Aorta (tissue), 5 donors: ENCODE measurements at regions not wholly inside any gene's neighbourhood (a gene's known extent, or its start where the extent isn't known, plus 50 kb on each side); places are given as distances from the start of the nearest gene placed in this dataset.

ENCODE experiments used
- ATAC-seq: fragments of 200-7000 bp; cut with Tn5 transposase; one replicate; pipeline ENCODE4 v1.9.1; 2022; ENCODE audit warnings: moderate library complexity; ENCODE audit not compliant: low FRiP score
- DNase-seq, 2 donors: peaks; one replicate each; pipeline ENCODE4 v3.0.0-alpha.2; 2020
- H3K27ac ChIP-seq, 2 donors: one replicate each; pipeline ENCODE4 v1.5.1; 2013; ENCODE audit warnings: low read length in 2 of 2, mild to moderate bottlenecking in 2 of 2, moderate library complexity in 2 of 2, control low read depth in 1 of 2, inconsistent platforms in 1 of 2, low read depth in 1 of 2
- H3K27me3 ChIP-seq, 2 donors: one replicate each; pipeline ENCODE4 v1.6.1; 2013; ENCODE audit warnings: control low read depth in 1 of 2, low read length in 1 of 2, mild to moderate bottlenecking in 1 of 2, moderate library complexity in 1 of 2; ENCODE audit not compliant: insufficient read depth in 2 of 2, control insufficient read depth in 1 of 2
- H3K36me3 ChIP-seq, 2 donors: one replicate each; pipeline ENCODE4 v1.6.1; 2013; ENCODE audit warnings: control low read depth in 1 of 2, low read length in 1 of 2, mild to moderate bottlenecking in 1 of 2; ENCODE audit not compliant: insufficient read depth in 2 of 2, control insufficient read depth in 1 of 2
- H3K4me1 ChIP-seq, 2 donors: one replicate each; pipeline ENCODE4 v1.6.1; 2013; ENCODE audit warnings: low read length in 2 of 2, control low read depth in 1 of 2, mild to moderate bottlenecking in 1 of 2, moderate library complexity in 1 of 2; ENCODE audit not compliant: insufficient read depth in 2 of 2, control insufficient read depth in 1 of 2
- H3K4me3 ChIP-seq, 2 donors: one replicate each; pipeline ENCODE4 v1.5.1; 2013; ENCODE audit warnings: low read length in 2 of 2, control low read depth in 1 of 2, mild to moderate bottlenecking in 1 of 2
- H3K9me3 ChIP-seq: one replicate; pipeline ENCODE4 v1.6.1; 2013; ENCODE audit warnings: mild to moderate bottlenecking, low read length; ENCODE audit not compliant: control insufficient read depth
- WGBS, 2 donors: extraction: QIAGEN DNeasy Blood & Tissue Kit; methylation state at CpG; one replicate each; pipeline ENCODE4 v1.1.7; 2013; 5-methylcytosine and 5-hydroxymethylcytosine counted together
- intact Hi-C, 2 donors: fragments of 100-400 bp; cut with DNase I; formaldehyde crosslinking; loops; one replicate each; pipeline versions ENCODE4 v1.14.2 to v1.15.0; 2022
- donor health status: healthy with polysubstance abuse.
- donor health status: Bipolar disorder and iron deficiency.
- donor health status: DM: no; HTN: no; CAD: no.
- donor health status: DM: no; HTN: no; CAD: no.
- donor health status: DM: yes; HTN: yes; CAD: no.

GRCh38 chr11:119537306-119538253 is 114.6 kb upstream of the THY1 start:
- intact Hi-C loops, result no loop called here
- ATAC-seq, result no peak
- peak in 1 of 2 donors; percentile 10 for DNase-seq
- H3K9me3 ChIP-seq, result no peaks in the 10 kb centered on the region
- no peak overlapping the region for H3K27ac ChIP-seq
- no peak overlapping the region for H3K4me3 ChIP-seq
- no peaks in the 10 kb centered on the region for H3K4me1 ChIP-seq
- H3K36me3 ChIP-seq, result no peaks in the 10 kb centered on the region
- 37 to 46% methylated on average over 12 of the region's 12 CpGs for WGBS, 2 donors
- no peaks in the 10 kb centered on the region for H3K27me3 ChIP-seq

- no peaks in the 10 kb centered on the region for H3K27me3 ChIP-seq
- DNase-seq (no peak), ATAC-seq (no peak)
- H3K4me1 ChIP-seq, result no peaks in the 10 kb centered on the region
- WGBS, 2 donors, result 36 to 56% methylated on average over 6 of the region's 6 CpGs
- H3K9me3 ChIP-seq, result no peaks in the 10 kb centered on the region
- H3K4me3 ChIP-seq, result no peak overlapping the region
- H3K27ac ChIP-seq, result no peak overlapping the region
- no peaks in the 10 kb centered on the region for H3K36me3 ChIP-seq
- intact Hi-C loops, result no loop called here
Observed at GRCh38 chr11:119536801-119537200, 113.8 kb upstream of the THY1 start.

- ATAC-seq (peak; percentile 60), DNase-seq (peak; percentile 81 to 92)
- no peaks in the 10 kb centered on the region for H3K9me3 ChIP-seq
- H3K27me3 ChIP-seq, result no peaks in the 10 kb centered on the region
- intact Hi-C loops, result loop anchor here in 1 of 2 donors (2.0 kb wide), 1 partner anchor 53 kb away; no protein-coding TSS in a partner anchor
- H3K36me3 ChIP-seq, result no peaks in the 10 kb centered on the region
- 21 to 24% methylated on average over 13 of the region's 13 CpGs for WGBS, 2 donors
- no peaks in the 10 kb centered on the region for H3K4me1 ChIP-seq
- no peak overlapping the region for H3K27ac ChIP-seq
- H3K4me3 ChIP-seq, result no peak overlapping the region
Observed at GRCh38 chr11:119533921-119534736, 111.2 kb upstream of the THY1 start.

GRCh38 chr11:119533462-119533861 is 110.5 kb upstream of the THY1 start:
- Histone ChIP-seq H3K36me3 (no peaks in the 10 kb centered on the region), H3K4me1 (no peaks in the 10 kb centered on the region), H3K27ac (no peak overlapping the region), H3K27me3 (no peaks in the 10 kb centered on the region), H3K9me3 (no peaks in the 10 kb centered on the region), H3K4me3 (no peak overlapping the region)
- ATAC-seq, result no peak
- intact Hi-C loops, result no loop called here
- 60 to 65% methylated on average over 10 of the region's 10 CpGs for WGBS, 2 donors
- peak in 1 of 2 donors; percentile 53 for DNase-seq

GRCh38 chr11:119532551-119532950 is 109.6 kb upstream of the THY1 start:
- intact Hi-C loops, result no loop called here
- no peaks in the 10 kb centered on the region for H3K4me1 ChIP-seq
- ATAC-seq, result no peak
- H3K27me3 ChIP-seq, result no peaks in the 10 kb centered on the region
- no peaks in the 10 kb centered on the region for H3K36me3 ChIP-seq
- peak in 1 of 2 donors; percentile 33 for DNase-seq
- H3K9me3 ChIP-seq, result no peaks in the 10 kb centered on the region
- H3K4me3 ChIP-seq, result no peak overlapping the region
- WGBS, 2 donors, result 76 to 81% methylated on average over 2 of the region's 2 CpGs
- no peak overlapping the region for H3K27ac ChIP-seq

GRCh38 chr11:119531623-119532022 is 108.7 kb upstream of the THY1 start:
- DNase-seq (peak in 1 of 2 donors; percentile 55), ATAC-seq (no peak)
- intact Hi-C loops, result no loop called here
- WGBS, 2 donors, result 74% methylated on average over 8 of the region's 8 CpGs
- Histone ChIP-seq H3K27ac (no peak overlapping the region), H3K4me3 (no peak overlapping the region), H3K36me3 (no peaks in the 10 kb centered on the region), H3K27me3 (no peaks in the 10 kb centered on the region), H3K4me1 (no peaks in the 10 kb centered on the region), H3K9me3 (no peaks in the 10 kb centered on the region)

GRCh38 chr11:119531056-119531455 is 108.1 kb upstream of the THY1 start:
- peak in 1 of 2 donors; percentile 31 for DNase-seq
- H3K9me3 ChIP-seq, result no peaks in the 10 kb centered on the region
- no peak overlapping the region for H3K4me3 ChIP-seq
- no peaks in the 10 kb centered on the region for H3K36me3 ChIP-seq
- whole genome bisulfite sequencing, 2 donors, result 65 to 67% methylated on average over 3 of the region's 3 CpGs
- no peaks in the 10 kb centered on the region for H3K4me1 ChIP-seq
- no peak for ATAC-seq
- H3K27ac ChIP-seq, result no peak overlapping the region
- intact Hi-C loops, result no loop called here
- no peaks in the 10 kb centered on the region for H3K27me3 ChIP-seq

- H3K9me3 ChIP-seq, result no peaks in the 10 kb centered on the region
Observed at GRCh38 chr11:119530509-119530908, 107.5 kb upstream of the THY1 start.

More at GRCh38 chr11:119530509-119530908, 107.5 kb upstream of the THY1 start:
- H3K27ac ChIP-seq, result no peak overlapping the region
- no peaks in the 10 kb centered on the region for H3K4me1 ChIP-seq
- H3K4me3 ChIP-seq, result no peak overlapping the region
- intact Hi-C loops, result no loop called here
- DNase-seq, result peak in 1 of 2 donors; percentile 5
- 73 to 75% methylated on average over 6 of the region's 6 CpGs for WGBS, 2 donors
- no peak for ATAC-seq
- no peaks in the 10 kb centered on the region for H3K27me3 ChIP-seq
- no peaks in the 10 kb centered on the region for H3K36me3 ChIP-seq
